ENCODE measurements at regions not wholly inside any gene's neighbourhood (a gene's known extent, or its start where the extent isn't known, plus 50 kb on each side); places are given as distances from the start of the nearest gene placed in this dataset.
"Not testable (repeated sequence)": the region's sequence is repeated elsewhere in the genome, so short reads cannot be mapped to it uniquely, and the experiment has no call there.

- no peak for DNase-seq (ENCODE audit: low spot score)
Observed at GRCh38 chr18:8499810-8500675, 109.2 kb upstream of the RAB12 start.

- no peak for DNase-seq (ENCODE audit: low spot score)
Observed at GRCh38 chr18:8501044-8501443, 108.2 kb upstream of the RAB12 start.

- no peak for DNase-seq (ENCODE audit: low spot score)
Observed at GRCh38 chr18:8503248-8503647, 106.0 kb upstream of the RAB12 start.

- no peak for DNase-seq (ENCODE audit: low spot score)
Observed at GRCh38 chr18:8504424-8504823, 104.8 kb upstream of the RAB12 start.

- DNase-seq (ENCODE audit: low spot score) = no peak
Observed at GRCh38 chr18:8504880-8505435, 104.3 kb upstream of the RAB12 start.

GRCh38 chr18:8506251-8507049, 102.8 kb upstream of the RAB12 start:
- DNase-seq (ENCODE audit: low spot score) = no peak

GRCh38 chr18:8507361-8507760, 101.9 kb upstream of the RAB12 start:
- DNase-seq (ENCODE audit: low spot score) = no peak

- DNase-seq (ENCODE audit: low spot score) = no peak
Observed at GRCh38 chr18:8507915-8508705, 101.1 kb upstream of the RAB12 start.

- no peak for DNase-seq (ENCODE audit: low spot score)
Observed at GRCh38 chr18:8513249-8513648, 96.0 kb upstream of the RAB12 start.

GRCh38 chr18:8514409-8514808, 94.8 kb upstream of the RAB12 start:
- no peak for DNase-seq (ENCODE audit: low spot score)

GRCh38 chr18:8515142-8515865, 93.9 kb upstream of the RAB12 start:
- peak; percentile 22 for DNase-seq (ENCODE audit: low spot score)

- peak; percentile 24 for DNase-seq (ENCODE audit: low spot score)
Observed at GRCh38 chr18:8516371-8517250, 92.6 kb upstream of the RAB12 start.

GRCh38 chr18:8517276-8517675, 92.0 kb upstream of the RAB12 start:
- peak; percentile 62 for DNase-seq (ENCODE audit: low spot score)

- peak; percentile 45 for DNase-seq (ENCODE audit: low spot score)
Observed at GRCh38 chr18:8519102-8519501, 90.1 kb upstream of the RAB12 start.

GRCh38 chr18:8520266-8520665, 89.0 kb upstream of the RAB12 start:
- no peak for DNase-seq (ENCODE audit: low spot score)

GRCh38 chr18:8522756-8523155, 86.5 kb upstream of the RAB12 start:
- DNase-seq (ENCODE audit: low spot score) = peak; percentile 39

- DNase-seq (ENCODE audit: low spot score) = peak; percentile 64
Observed at GRCh38 chr18:8525692-8526091, 83.5 kb upstream of the RAB12 start.

- no peak for DNase-seq (ENCODE audit: low spot score)
Observed at GRCh38 chr18:8526332-8526731, 82.9 kb upstream of the RAB12 start.

- DNase-seq (ENCODE audit: low spot score) = no peak
Observed at GRCh38 chr18:8529609-8530008, 79.6 kb upstream of the RAB12 start.

- DNase-seq (ENCODE audit: low spot score) = not testable (repeated sequence)
Observed at GRCh38 chr18:8531084-8531483, 78.2 kb upstream of the RAB12 start.

Data from mesenteric fat pad (tissue), 1 donor.